ENCODE measurements at regions not wholly inside any gene's neighbourhood (a gene's known extent, or its start where the extent isn't known, plus 50 kb on each side); places are given as distances from the start of the nearest gene placed in this dataset.

DNA sequence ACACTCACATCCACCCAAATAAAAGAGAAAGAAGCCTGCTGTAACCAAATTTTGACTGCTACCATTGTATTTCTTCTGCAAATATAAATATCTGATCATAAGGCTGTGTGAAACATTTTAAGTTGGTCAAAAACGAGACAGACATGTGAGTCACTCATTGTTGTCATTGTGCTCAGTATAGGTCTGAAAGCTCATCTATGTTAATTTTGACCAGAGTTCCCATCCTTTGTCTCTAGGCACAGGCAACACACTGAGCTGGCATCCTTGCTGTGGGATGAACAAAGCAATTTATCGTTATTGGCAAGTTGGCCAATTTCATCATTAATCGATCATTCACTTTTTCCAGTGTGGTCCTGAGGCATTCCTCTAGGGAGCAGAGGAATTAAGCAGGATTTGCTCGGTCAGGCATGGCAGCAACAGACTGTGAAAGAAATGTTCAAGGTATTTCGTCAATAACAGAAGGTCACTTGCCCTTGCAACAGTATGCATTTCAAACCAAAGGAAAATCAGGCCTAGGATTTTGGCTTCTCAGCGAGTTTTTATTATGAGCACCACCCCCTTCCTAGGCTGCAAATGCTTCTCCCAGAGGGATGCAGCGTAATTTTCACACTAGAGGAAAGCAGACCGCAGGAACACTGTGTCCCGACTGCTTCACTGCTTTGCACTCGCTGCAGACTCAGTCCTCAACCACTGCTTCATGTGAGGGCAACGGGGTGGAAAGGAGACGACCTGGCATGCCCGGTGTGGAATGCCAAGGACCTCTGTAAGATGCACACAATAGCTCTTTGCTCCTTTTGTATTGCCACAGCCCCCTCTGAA, 87.9 kb upstream of the SMYD2 start:
- intact Hi-C loops (cut with DNase I), result no loop called here
- no peaks in the 10 kb centered on the region for H3K4me1 ChIP-seq (replicated peaks in 1 of 2)
- no peaks in the 10 kb centered on the region for H3K9me3 ChIP-seq (replicated peaks in 1 of 3)
- peaks cover 6% of the 10 kb centered on the region for H3K27me3 ChIP-seq
- 64 to 85% (median 68%) methylated on average over 9 to 13 of the region's 13 CpGs for WGBS, 4 donors
- no peak overlapping the region for H3K4me3 ChIP-seq
- TF ChIP-seq, protein P1, sequence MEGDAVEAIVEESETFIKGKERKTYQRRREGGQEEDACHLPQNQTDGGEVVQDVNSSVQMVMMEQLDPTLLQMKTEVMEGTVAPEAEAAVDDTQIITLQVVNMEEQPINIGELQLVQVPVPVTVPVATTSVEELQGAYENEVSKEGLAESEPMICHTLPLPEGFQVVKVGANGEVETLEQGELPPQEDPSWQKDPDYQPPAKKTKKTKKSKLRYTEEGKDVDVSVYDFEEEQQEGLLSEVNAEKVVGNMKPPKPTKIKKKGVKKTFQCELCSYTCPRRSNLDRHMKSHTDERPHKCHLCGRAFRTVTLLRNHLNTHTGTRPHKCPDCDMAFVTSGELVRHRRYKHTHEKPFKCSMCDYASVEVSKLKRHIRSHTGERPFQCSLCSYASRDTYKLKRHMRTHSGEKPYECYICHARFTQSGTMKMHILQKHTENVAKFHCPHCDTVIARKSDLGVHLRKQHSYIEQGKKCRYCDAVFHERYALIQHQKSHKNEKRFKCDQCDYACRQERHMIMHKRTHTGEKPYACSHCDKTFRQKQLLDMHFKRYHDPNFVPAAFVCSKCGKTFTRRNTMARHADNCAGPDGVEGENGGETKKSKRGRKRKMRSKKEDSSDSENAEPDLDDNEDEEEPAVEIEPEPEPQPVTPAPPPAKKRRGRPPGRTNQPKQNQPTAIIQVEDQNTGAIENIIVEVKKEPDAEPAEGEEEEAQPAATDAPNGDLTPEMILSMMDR (IDR thresholded peaks at IDR 0.05), result no peak
- TF ChIP-seq POLR2A (IDR thresholded peaks at IDR 0.05), result no peak
- peak in 1 of 7 donors; percentile 65 for DNase-seq
- no peaks in the 10 kb centered on the region for H3K36me3 ChIP-seq (replicated peaks in 1 of 2)
- H3K27ac ChIP-seq, result no peak overlapping the region

DNA sequence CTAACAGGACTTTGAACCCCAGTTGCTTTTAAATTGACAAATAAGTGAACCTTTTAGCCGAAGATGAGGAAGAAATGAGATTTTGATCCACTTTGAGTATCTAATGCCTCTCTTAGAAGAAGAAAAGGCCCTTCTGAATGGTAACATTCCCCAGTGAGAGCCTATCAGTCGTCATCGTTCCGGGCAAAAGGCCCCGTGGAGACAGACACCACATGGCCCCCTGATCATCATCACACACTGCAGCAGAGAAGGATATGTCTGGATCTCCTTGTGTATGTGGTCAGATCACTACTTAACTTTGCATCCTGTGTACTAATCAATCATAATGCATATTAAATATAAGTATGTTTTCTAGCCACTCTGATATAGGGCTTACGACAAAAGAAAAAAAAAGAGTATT, 87.3 kb upstream of the SMYD2 start:
- no peak overlapping the region for H3K4me3 ChIP-seq
- H3K27ac ChIP-seq, result no peak overlapping the region
- H3K9me3 ChIP-seq (replicated peaks in 1 of 3), result no peaks in the 10 kb centered on the region
- WGBS, 4 donors, result 72 to 89% (median 83%) methylated on average over 6 of the region's 6 CpGs
- H3K4me1 ChIP-seq (replicated peaks in 1 of 2), result no peaks in the 10 kb centered on the region
- H3K27me3 ChIP-seq, result no peaks in the 10 kb centered on the region
- peak in 1 of 7 donors; percentile 78 for DNase-seq
- intact Hi-C loops (cut with DNase I), result no loop called here
- H3K36me3 ChIP-seq (replicated peaks in 1 of 2), result no peaks in the 10 kb centered on the region
- TF ChIP-seq, protein P1 (IDR thresholded peaks at IDR 0.05), result no peak
- no peak for TF ChIP-seq POLR2A (IDR thresholded peaks at IDR 0.05)

- no peak overlapping the region for H3K27ac ChIP-seq
- no peaks in the 10 kb centered on the region for H3K36me3 ChIP-seq (replicated peaks in 1 of 2)
- TF ChIP-seq, protein P1 (IDR thresholded peaks at IDR 0.05), result no peak
- no peak for TF ChIP-seq POLR2A (IDR thresholded peaks at IDR 0.05)
- no peaks in the 10 kb centered on the region for H3K4me1 ChIP-seq (replicated peaks in 1 of 2)
- no peak overlapping the region for H3K4me3 ChIP-seq
- no peaks in the 10 kb centered on the region for H3K9me3 ChIP-seq (replicated peaks in 1 of 3)
- WGBS, 4 donors, result 76 to 80% (median 79%) methylated on average over 1 of the region's 1 CpG
- no peaks in the 10 kb centered on the region for H3K27me3 ChIP-seq
- no peak for DNase-seq
- intact Hi-C loops (cut with DNase I), result no loop called here
These were observed 82.4 kb upstream of the SMYD2 start for GRCh38 chr1:214198571-214198970.

DNA sequence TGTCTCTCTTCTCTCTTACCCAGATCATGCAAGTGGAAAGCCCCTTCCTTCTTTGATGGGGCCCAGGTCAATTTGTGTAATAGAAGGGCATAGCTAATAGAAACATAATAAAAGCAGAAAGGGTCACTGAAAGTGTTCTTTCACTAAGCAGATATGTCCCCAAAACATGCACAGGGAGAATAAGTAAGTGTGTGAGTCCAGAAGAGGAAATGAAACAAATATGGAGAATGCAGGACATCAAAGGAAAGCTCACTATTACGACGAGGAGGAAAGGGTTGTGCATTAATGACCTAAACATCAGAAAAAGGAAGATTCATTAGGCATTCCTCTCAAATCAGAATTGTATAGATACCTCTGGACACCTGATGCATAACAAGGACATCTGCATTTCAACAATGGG, 81.4 kb upstream of the SMYD2 start:
- no peaks in the 10 kb centered on the region for H3K36me3 ChIP-seq (replicated peaks in 1 of 2)
- intact Hi-C loops (cut with DNase I), result no loop called here
- H3K27me3 ChIP-seq, result no peaks in the 10 kb centered on the region
- no peaks in the 10 kb centered on the region for H3K4me1 ChIP-seq (replicated peaks in 1 of 2)
- DNase-seq, result no peak
- no peak overlapping the region for H3K27ac ChIP-seq
- no peak for TF ChIP-seq POLR2A (IDR thresholded peaks at IDR 0.05)
- 59 to 72% (median 60%) methylated on average over 2 of the region's 2 CpGs for WGBS, 4 donors
- H3K9me3 ChIP-seq (replicated peaks in 1 of 3), result no peaks in the 10 kb centered on the region
- no peak overlapping the region for H3K4me3 ChIP-seq

DNA sequence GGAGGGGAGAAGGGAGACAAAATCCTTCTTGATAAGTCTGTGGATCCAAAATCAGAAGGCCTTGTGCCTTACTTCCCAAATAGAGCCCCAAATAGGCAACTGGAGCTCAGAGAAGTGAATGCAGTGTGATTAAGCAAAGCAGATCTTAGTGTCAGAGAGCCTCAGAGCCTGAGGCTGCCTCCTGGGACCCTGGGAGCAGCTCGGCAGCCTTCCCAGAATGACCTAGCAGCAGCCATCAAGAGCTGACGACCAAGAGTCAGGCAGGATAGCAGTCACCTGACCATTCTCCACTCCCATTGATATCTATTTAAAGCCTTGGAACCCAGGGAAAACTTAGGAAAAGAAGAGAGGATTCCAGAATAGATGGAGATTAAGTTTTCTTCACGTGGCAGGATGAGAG, 78.0 kb upstream of the SMYD2 start:
- no peak overlapping the region for H3K4me3 ChIP-seq
- intact Hi-C loops (cut with DNase I), result no loop called here
- H3K27me3 ChIP-seq, result no peaks in the 10 kb centered on the region
- H3K4me1 ChIP-seq (replicated peaks in 1 of 2), result no peaks in the 10 kb centered on the region
- 78 to 88% (median 81%) methylated on average over 3 of the region's 3 CpGs for WGBS, 4 donors
- no peak overlapping the region for H3K27ac ChIP-seq
- H3K9me3 ChIP-seq (replicated peaks in 1 of 3), result no peaks in the 10 kb centered on the region
- no peaks in the 10 kb centered on the region for H3K36me3 ChIP-seq (replicated peaks in 1 of 2)
- DNase-seq, result no peak
- no peak for TF ChIP-seq POLR2A (IDR thresholded peaks at IDR 0.05)
- TF ChIP-seq, protein P1 (IDR thresholded peaks at IDR 0.05), result no peak

Data from adrenal gland (tissue), 9 donors.